Sigmoid colon (tissue), 6 donors: ENCODE measurements at regions not wholly inside any gene's neighbourhood (a gene's known extent, or its start where the extent isn't known, plus 50 kb on each side); places are given as distances from the start of the nearest gene placed in this dataset.

Experiments
- DNase-seq: peaks from one replicate; pipeline ENCODE4 v3.0.0-alpha.2; 2019
- H3K27ac ChIP-seq, 4 donors: fragments of 200-600 bp; sonication (generic); one replicate each; pipeline ENCODE4 v1.5.1; 2016 to 2019; ENCODE audit warnings: mild to moderate bottlenecking in 1 of 4
- H3K27me3 ChIP-seq, 3 donors: fragments of 200-600 bp; sonication (generic); one replicate each; pipeline ENCODE4 v1.5.1; 2019; ENCODE audit warnings: mild to moderate bottlenecking in 1 of 3
- H3K36me3 ChIP-seq, 4 donors: fragments of 200-600 bp; sonication (generic); one replicate each; pipeline ENCODE4 v1.5.1; 2016 to 2019
- H3K4me1 ChIP-seq, 4 donors: fragments of 200-600 bp; sonication (generic); one replicate each; pipeline ENCODE4 v1.5.1; 2017 to 2019
- H3K4me3 ChIP-seq, 4 donors: fragments of 200-600 bp; sonication (generic); one replicate each; pipeline ENCODE4 v1.5.1; 2017 to 2019; ENCODE audit warnings: mild to moderate bottlenecking in 2 of 4, moderate library complexity in 1 of 4
- H3K9me3 ChIP-seq, 4 donors: fragments of 200-600 bp in 3 of 4; sonication (generic) in 3 of 4; one replicate each; pipeline versions ENCODE4 v1.5.1 to v1.6.1; 2013 to 2019
- EP300 ChIP-seq, 4 donors: sonication (generic); formaldehyde crosslinking; IDR thresholded peaks; one replicate each; pipeline ENCODE4 v1.6.1; 2017; ENCODE audit warnings: antibody characterized with exemption in 4 of 4
- POLR2A ChIP-seq, 2 donors: fragments of 450-650 bp; IDR thresholded peaks; one replicate each; pipeline ENCODE4 v1.6.1; 2016; ENCODE audit warnings: antibody characterized with exemption in 2 of 2, mild to moderate bottlenecking in 2 of 2, moderate library complexity in 2 of 2
- POLR2AphosphoS5 ChIP-seq, 4 donors: sonication (generic); formaldehyde crosslinking; IDR thresholded peaks; one replicate each; pipeline ENCODE4 v1.6.1; 2017; ENCODE audit warnings: antibody characterized with exemption in 4 of 4
- WGBS, 2 donors: extraction: QIAGEN DNeasy Blood & Tissue Kit; methylation state at CpG; one replicate each; pipeline ENCODE4 v1.1.7; 2013; 5-methylcytosine and 5-hydroxymethylcytosine counted together
- intact Hi-C: fragments of 100-400 bp; cut with DNase I; formaldehyde crosslinking; loops from one replicate; pipeline ENCODE4 v1.15.1; 2023
- TF ChIP-seq, protein P1 (sequence below), 4 experiments: fragments of 450-650 bp in 3 of 4; fragments of 200-600 bp in 1 of 4; IDR thresholded peaks; one replicate each; pipeline ENCODE4 v1.5.1; 2016 to 2019; ENCODE audit warnings: antibody characterized with exemption in 4 of 4, mild to moderate bottlenecking in 3 of 4, moderate library complexity in 2 of 4
- donor health status: healthy with polysubstance abuse.
- donor health status: healthy.

- WGBS, 2 donors: 76 to 84% methylated on average over 4 of the region's 4 CpGs
- intact Hi-C loops: no loop called here
- no peaks in the 10 kb centered on the region for H3K36me3 ChIP-seq
- no peak overlapping the region for H3K27ac ChIP-seq
- no peaks in the 10 kb centered on the region for H3K27me3 ChIP-seq
- H3K4me3 ChIP-seq: no peak overlapping the region
- peaks cover 0 to 6% (median 0%) of the 10 kb centered on the region in 4 donors for H3K4me1 ChIP-seq
- H3K9me3 ChIP-seq: no peaks in the 10 kb centered on the region
- TF ChIP-seq POLR2A (IDR thresholded peaks at IDR 0.05): no peak
- no peak for TF ChIP-seq POLR2AphosphoS5 (IDR thresholded peaks at IDR 0.05)
- TF ChIP-seq EP300 (IDR thresholded peaks at IDR 0.05): no peak
- TF ChIP-seq, protein P1, sequence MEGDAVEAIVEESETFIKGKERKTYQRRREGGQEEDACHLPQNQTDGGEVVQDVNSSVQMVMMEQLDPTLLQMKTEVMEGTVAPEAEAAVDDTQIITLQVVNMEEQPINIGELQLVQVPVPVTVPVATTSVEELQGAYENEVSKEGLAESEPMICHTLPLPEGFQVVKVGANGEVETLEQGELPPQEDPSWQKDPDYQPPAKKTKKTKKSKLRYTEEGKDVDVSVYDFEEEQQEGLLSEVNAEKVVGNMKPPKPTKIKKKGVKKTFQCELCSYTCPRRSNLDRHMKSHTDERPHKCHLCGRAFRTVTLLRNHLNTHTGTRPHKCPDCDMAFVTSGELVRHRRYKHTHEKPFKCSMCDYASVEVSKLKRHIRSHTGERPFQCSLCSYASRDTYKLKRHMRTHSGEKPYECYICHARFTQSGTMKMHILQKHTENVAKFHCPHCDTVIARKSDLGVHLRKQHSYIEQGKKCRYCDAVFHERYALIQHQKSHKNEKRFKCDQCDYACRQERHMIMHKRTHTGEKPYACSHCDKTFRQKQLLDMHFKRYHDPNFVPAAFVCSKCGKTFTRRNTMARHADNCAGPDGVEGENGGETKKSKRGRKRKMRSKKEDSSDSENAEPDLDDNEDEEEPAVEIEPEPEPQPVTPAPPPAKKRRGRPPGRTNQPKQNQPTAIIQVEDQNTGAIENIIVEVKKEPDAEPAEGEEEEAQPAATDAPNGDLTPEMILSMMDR (IDR thresholded peaks at IDR 0.05): no peak
- no peak for DNase-seq
These were observed 299.2 kb downstream of the OLFM4 start for GRCh38 chr13:53327680-53328315.

DNA sequence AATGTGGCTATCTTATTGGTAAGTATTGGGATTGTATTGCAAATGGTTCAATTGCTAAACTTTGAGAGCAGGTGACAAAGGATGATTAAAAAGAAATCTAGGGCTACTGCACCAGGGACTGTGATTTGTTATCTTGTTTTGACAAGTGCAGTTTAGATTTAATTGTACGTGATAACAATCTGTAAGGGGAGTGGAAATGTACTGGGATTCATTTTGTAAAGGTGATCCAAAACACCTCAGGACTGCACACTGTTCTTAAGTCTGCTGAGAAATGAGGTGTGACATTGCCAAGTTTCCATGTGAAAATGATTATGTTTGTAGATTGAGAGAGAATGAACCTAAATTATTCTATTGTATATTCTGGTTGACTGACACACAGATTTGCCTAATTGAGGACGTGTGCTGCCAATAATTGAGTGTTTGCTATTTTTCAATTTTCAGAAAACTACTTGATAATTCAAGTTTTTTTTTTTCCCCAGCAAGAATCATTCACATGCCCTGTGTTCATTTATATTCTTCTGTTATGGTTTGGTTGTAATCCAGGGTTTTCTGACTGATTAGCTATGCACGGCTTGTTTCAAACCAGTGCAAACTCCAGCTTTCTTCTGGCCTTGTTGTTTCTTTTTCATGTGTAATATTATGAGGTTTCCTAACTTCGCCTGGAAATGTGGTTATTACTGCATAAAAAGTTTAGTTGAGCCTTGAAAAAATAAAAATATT, 308.0 kb downstream of the OLFM4 start:
- no peaks in the 10 kb centered on the region for H3K36me3 ChIP-seq
- H3K4me3 ChIP-seq: no peak overlapping the region
- no peaks in the 10 kb centered on the region for H3K27me3 ChIP-seq
- 51 to 76% methylated on average over 4 of the region's 4 CpGs for WGBS, 2 donors
- no peaks in the 10 kb centered on the region for H3K9me3 ChIP-seq
- no peaks in the 10 kb centered on the region for H3K4me1 ChIP-seq
- TF ChIP-seq, protein P1 (IDR thresholded peaks at IDR 0.05): no peak
- no peak for TF ChIP-seq EP300 (IDR thresholded peaks at IDR 0.05)
- no peak for TF ChIP-seq POLR2AphosphoS5 (IDR thresholded peaks at IDR 0.05)
- no peak for TF ChIP-seq POLR2A (IDR thresholded peaks at IDR 0.05)
- H3K27ac ChIP-seq: no peak overlapping the region
- DNase-seq: no peak
- intact Hi-C loops: no loop called here

DNA sequence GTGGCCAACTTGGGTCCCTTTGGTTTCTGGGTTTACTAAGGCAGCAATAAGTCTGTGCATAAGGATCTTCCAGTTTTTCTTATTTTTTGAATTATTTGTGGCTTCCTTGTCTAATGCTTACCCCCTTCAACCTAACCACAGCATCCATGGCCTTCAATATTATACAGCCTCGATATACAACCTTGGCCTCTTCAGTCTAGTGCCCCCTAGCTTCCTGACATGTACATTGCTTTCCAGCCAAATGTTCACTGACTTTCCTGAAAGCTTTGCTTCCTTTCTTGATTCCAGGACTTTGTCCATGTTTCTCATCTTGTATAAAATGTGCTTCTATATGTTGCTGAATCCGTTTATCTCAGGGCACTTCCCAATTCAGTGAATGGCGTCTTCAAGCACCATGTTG, 310.1 kb downstream of the OLFM4 start:
- no peak for DNase-seq
- Histone ChIP-seq H3K9me3 (no peaks in the 10 kb centered on the region), H3K36me3 (no peaks in the 10 kb centered on the region), H3K4me3 (no peak overlapping the region), H3K4me1 (no peaks in the 10 kb centered on the region), H3K27ac (no peak overlapping the region), H3K27me3 (no peaks in the 10 kb centered on the region)
- TF ChIP-seq EP300 (IDR thresholded peaks at IDR 0.05) (no peak), POLR2A (IDR thresholded peaks at IDR 0.05) (no peak), POLR2AphosphoS5 (IDR thresholded peaks at IDR 0.05) (no peak)
- TF ChIP-seq, protein P1 (IDR thresholded peaks at IDR 0.05): no peak
- WGBS, 2 donors: 69 to 79% methylated on average over 3 of the region's 3 CpGs
- intact Hi-C loops: no loop called here

DNA sequence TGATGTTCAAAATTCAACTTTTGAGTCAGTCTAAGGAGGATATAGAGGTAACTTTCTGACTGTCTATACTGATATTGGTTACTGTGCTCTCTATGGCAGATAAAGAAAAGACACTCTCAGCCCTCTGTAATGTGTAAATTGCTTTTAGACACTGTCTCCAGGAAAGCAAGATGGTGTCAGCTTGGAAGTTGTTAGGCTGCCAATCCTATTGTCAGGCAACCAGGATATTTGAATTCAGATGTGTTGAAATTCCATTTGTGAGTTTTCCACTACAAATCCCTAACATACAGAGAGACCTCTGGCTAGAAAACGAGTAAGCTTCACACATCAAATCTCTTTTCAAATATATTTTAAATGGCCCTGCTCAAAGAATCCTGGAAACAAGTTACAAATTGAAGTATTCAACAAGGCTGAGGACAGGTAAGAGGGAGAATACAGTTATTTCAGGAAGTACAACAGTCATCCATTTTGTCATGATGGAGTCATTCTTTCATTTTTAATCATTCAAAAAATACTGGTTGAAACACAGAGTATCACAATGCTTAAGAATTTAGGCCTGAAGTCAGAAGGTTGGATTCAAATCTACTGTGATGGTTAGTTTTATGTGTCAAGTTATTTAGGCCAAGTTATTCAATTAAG, 312.0 kb downstream of the OLFM4 start:
- no peak for DNase-seq
- TF ChIP-seq EP300 (IDR thresholded peaks at IDR 0.05) (no peak), POLR2A (IDR thresholded peaks at IDR 0.05) (no peak), POLR2AphosphoS5 (IDR thresholded peaks at IDR 0.05) (no peak)
- TF ChIP-seq, protein P1 (IDR thresholded peaks at IDR 0.05): no peak
- H3K4me3 ChIP-seq: no peak overlapping the region

More for the DNA sequence above, 312.0 kb downstream of the OLFM4 start:
- H3K27ac ChIP-seq: no peak overlapping the region
- WGBS, 2 donors: 22 to 64% methylated on average over 1 of the region's 1 CpG
- no peaks in the 10 kb centered on the region for H3K9me3 ChIP-seq
- H3K27me3 ChIP-seq: no peaks in the 10 kb centered on the region
- intact Hi-C loops: no loop called here
- H3K4me1 ChIP-seq: no peaks in the 10 kb centered on the region
- H3K36me3 ChIP-seq: no peaks in the 10 kb centered on the region
